SU-DHL-6 (cell line): ENCODE measurements at regions not wholly inside any gene's neighbourhood (a gene's known extent, or its start where the extent isn't known, plus 50 kb on each side); places are given as distances from the start of the nearest gene placed in this dataset.

Experiments
- EZH2phosphoT487 ChIP-seq: fragments of 200-600 bp; sonication (generic), shearing (Covaris generic); conservative IDR thresholded peaks from 2 replicates; pipeline ENCODE4 v1.6.1; 2018; ENCODE audit warnings: mild to moderate bottlenecking, antibody characterized with exemption, low read length, moderate library complexity, mixed read lengths
- TF ChIP-seq, protein P1 (sequence below): fragments of 200-600 bp; sonication (generic); IDR thresholded peaks from one replicate; pipeline ENCODE4 v1.5.1; 2017; ENCODE audit warnings: antibody characterized with exemption, mild to moderate bottlenecking, low read length, moderate library complexity; ENCODE audit not compliant: insufficient read depth, poor library complexity, severe bottlenecking

DNA sequence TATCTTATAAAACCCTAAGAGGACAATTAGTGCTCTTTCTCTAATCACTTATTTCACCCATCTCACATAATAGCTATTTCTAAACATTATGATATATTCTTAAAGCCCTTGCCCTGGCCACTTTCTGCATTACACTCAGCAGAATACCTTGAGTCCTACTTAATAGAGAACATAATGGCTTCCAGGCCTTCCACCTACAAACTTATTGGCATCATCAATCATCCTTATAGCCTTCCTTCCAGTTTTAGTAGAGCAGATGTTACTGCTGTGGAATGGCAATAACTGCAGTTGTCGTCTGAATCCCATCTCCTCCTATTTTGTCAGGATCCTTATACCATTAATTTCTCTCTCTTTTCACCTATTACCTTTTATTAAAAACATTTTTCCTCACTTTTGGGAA lies 1127.4 kb downstream of the LRFN5 start:
- TF ChIP-seq, protein P1, sequence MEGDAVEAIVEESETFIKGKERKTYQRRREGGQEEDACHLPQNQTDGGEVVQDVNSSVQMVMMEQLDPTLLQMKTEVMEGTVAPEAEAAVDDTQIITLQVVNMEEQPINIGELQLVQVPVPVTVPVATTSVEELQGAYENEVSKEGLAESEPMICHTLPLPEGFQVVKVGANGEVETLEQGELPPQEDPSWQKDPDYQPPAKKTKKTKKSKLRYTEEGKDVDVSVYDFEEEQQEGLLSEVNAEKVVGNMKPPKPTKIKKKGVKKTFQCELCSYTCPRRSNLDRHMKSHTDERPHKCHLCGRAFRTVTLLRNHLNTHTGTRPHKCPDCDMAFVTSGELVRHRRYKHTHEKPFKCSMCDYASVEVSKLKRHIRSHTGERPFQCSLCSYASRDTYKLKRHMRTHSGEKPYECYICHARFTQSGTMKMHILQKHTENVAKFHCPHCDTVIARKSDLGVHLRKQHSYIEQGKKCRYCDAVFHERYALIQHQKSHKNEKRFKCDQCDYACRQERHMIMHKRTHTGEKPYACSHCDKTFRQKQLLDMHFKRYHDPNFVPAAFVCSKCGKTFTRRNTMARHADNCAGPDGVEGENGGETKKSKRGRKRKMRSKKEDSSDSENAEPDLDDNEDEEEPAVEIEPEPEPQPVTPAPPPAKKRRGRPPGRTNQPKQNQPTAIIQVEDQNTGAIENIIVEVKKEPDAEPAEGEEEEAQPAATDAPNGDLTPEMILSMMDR: no peak
- TF ChIP-seq EZH2phosphoT487: no peak
